K562 (cell line): ENCODE measurements at regions not wholly inside any gene's neighbourhood (a gene's known extent, or its start where the extent isn't known, plus 50 kb on each side); places are given as distances from the start of the nearest gene placed in this dataset.

ENCODE experiments used
- ATAC-seq: fragments of 200-7000 bp; cut with Tn5 transposase; 3 replicates; pipeline ENCODE4 v1.9.1; 2020; ENCODE audit warnings: moderate library complexity
- BruUV-seq: library from RNA; stranded (reverse); fragments of 400-500 nt; replicated peaks from 2 replicates; lab custom pipeline; 2021; lab: Mats Ljungman, UMichigan
- CTCF ChIA-PET: fragments of 300-600 bp; formaldehyde crosslinking; extraction: SDS; loops from one replicate; lab custom pipeline; 2021; ENCODE audit warnings: low intra/inter-chr PET ratio; lab: Yijun Ruan, JAX
- POLR2A ChIA-PET: fragments of 300-600, 350-650 bp; sonication (Branson Sonifier 250); formaldehyde crosslinking; extraction: SDS; loops from one replicate; lab custom pipeline; 2021; ENCODE audit warnings: antibody characterized with exemption, inconsistent platforms; lab: Yijun Ruan, JAX
- DNase-seq, 4 experiments: peaks; one replicate each; pipeline versions ENCODE4 v3.0.0 to v3.0.0-alpha.2; 2011 to 2018; ENCODE audit warnings: low spot score in 3 of 4, mixed read lengths in 3 of 4; ENCODE audit errors: extremely low read depth in 1 of 4
- FAIRE-seq: peaks from 2 replicates; lab custom pipeline; 2011; peaks lifted over from hg19 to GRCh38; lab: Jason Lieb, UNC
- H2AFZ ChIP-seq: 2 replicates; pipeline ENCODE4 v1.6.0; 2011; ENCODE audit warnings: low read depth, low read length, control low read depth, inconsistent platforms
- H3K27ac ChIP-seq: fragments of 200-600 bp; 3 replicates; pipeline ENCODE4 v1.8.0; 2011; ENCODE audit warnings: low read depth, mild to moderate bottlenecking, control low read depth, inconsistent platforms, low read length, moderate library complexity, mixed read lengths; ENCODE audit errors: extremely low read depth
- H3K27me3 ChIP-seq, 2 experiments: fragments of 300-600 bp in 1 of 2; 2 replicates in 1 of 2; 3 replicates in 1 of 2; pipeline versions ENCODE4 v1.6.0 to v1.8.0; 2011; ENCODE audit warnings: inconsistent platforms in 2 of 2, low read length in 2 of 2, mild to moderate bottlenecking in 1 of 2, mixed read lengths in 1 of 2, moderate library complexity in 1 of 2; ENCODE audit not compliant: control insufficient read depth in 2 of 2, insufficient read depth in 2 of 2
- H3K36me3 ChIP-seq: fragments of 300-600 bp; 3 replicates; pipeline ENCODE4 v1.8.0; 2011; ENCODE audit warnings: mild to moderate bottlenecking, low read length, inconsistent platforms; ENCODE audit not compliant: control insufficient read depth, insufficient read depth
- H3K4me1 ChIP-seq, 2 experiments: fragments of 200-600 bp in 1 of 2; replicated peaks in 1 of 2; 2 replicates in 1 of 2; 3 replicates in 1 of 2; pipeline versions ENCODE4 v1.5.1 to v1.8.0; 2011; ENCODE audit warnings: inconsistent platforms in 2 of 2, low read length in 2 of 2, mild to moderate bottlenecking in 1 of 2, mixed read lengths in 1 of 2, moderate library complexity in 1 of 2; ENCODE audit not compliant: control insufficient read depth in 2 of 2, insufficient read depth in 2 of 2
- H3K4me2 ChIP-seq: 2 replicates; pipeline ENCODE4 v1.6.1; 2011; ENCODE audit warnings: low read length, control low read depth, inconsistent platforms, mixed read lengths; ENCODE audit not compliant: insufficient read depth
- H3K4me3 ChIP-seq: fragments of 200-600 bp; sonication (generic), shearing (Covaris generic); 2 replicates; pipeline ENCODE4 v1.5.1; 2016; ENCODE audit warnings: control low read depth, inconsistent platforms
- H3K79me2 ChIP-seq: fragments of 200-600 bp; 3 replicates; pipeline ENCODE4 v1.8.0; 2011; ENCODE audit warnings: low read length, inconsistent platforms; ENCODE audit not compliant: control insufficient read depth, insufficient read depth
- H3K9ac ChIP-seq, 2 experiments: 2 replicates each; pipeline versions ENCODE4 v1.6.0 to v1.6.1; 2011; ENCODE audit warnings: low read depth in 2 of 2, low read length in 2 of 2, control low read depth in 1 of 2, inconsistent platforms in 1 of 2, mild to moderate bottlenecking in 1 of 2, mixed read lengths in 1 of 2; ENCODE audit not compliant: insufficient read depth in 1 of 2
- H3K9me1 ChIP-seq: one replicate; pipeline ENCODE4 v1.6.0; 2011; ENCODE audit warnings: inconsistent platforms, mild to moderate bottlenecking, low read length, moderate library complexity; ENCODE audit not compliant: control insufficient read depth, insufficient read depth
- H3K9me3 ChIP-seq: replicated peaks from 2 replicates; pipeline ENCODE4 v1.5.1; 2011; ENCODE audit warnings: low read depth, low read length, inconsistent platforms; ENCODE audit not compliant: control insufficient read depth, insufficient read depth
- H4K20me1 ChIP-seq: replicated peaks from 2 replicates; pipeline ENCODE4 v1.6.1; 2011; ENCODE audit warnings: low read length, inconsistent platforms, mixed read lengths; ENCODE audit not compliant: control insufficient read depth, insufficient read depth
- BHLHE40 ChIP-seq: IDR thresholded peaks from 2 replicates; pipeline ENCODE4 v1.6.1; 2011; ENCODE audit warnings: low read length, improper control_type of control experiment
- CREBBP ChIP-seq: IDR thresholded peaks from one replicate; pipeline ENCODE4 v1.6.1; 2012; ENCODE audit warnings: low read depth, mild to moderate bottlenecking, control low read depth, inconsistent platforms, low read length
- CTCF ChIP-seq, 3 experiments: IDR thresholded peaks in 2 of 3; conservative IDR thresholded peaks in 1 of 3; 2 replicates each; pipeline ENCODE4 v1.5.1; 2011 to 2012; ENCODE audit warnings: low read length in 3 of 3, mild to moderate bottlenecking in 3 of 3, control low read depth in 2 of 3, improper control_type of control experiment in 1 of 3, inconsistent platforms in 1 of 3, low read depth in 1 of 3, mixed read lengths in 1 of 3, moderate library complexity in 1 of 3; ENCODE audit not compliant: insufficient read depth in 2 of 3
- ESRRB ChIP-seq: fragments of 250-450 bp; sonication (Bioruptor Pico); IDR thresholded peaks from 2 replicates; pipeline ENCODE4 v1.5.0; 2020; ENCODE audit warnings: mild to moderate bottlenecking, moderate library complexity, borderline replicate concordance
- KLF1 ChIP-seq: fragments of 450-650 bp; IDR thresholded peaks from 2 replicates; pipeline ENCODE4 v1.6.1; 2016; ENCODE audit warnings: missing genetic modification characterization, missing compliant biosample characterization
- MLX ChIP-seq, 2 experiments: fragments of 450-650 bp in 1 of 2; sonication (generic) in 1 of 2; formaldehyde crosslinking; conservative IDR thresholded peaks; 2 replicates each; pipeline versions ENCODE4 v1.4.0 to v1.8.1; 2020 to 2022; ENCODE audit warnings: mild to moderate bottlenecking in 1 of 2, missing genetic modification reagents in 1 of 2
- PHF21A ChIP-seq: fragments of 450-650 bp; IDR thresholded peaks from 2 replicates; pipeline ENCODE4 v1.6.1; 2017; ENCODE audit warnings: low read depth, borderline replicate concordance
- SOX6 ChIP-seq: fragments of 450-650 bp; IDR thresholded peaks from 2 replicates; pipeline ENCODE4 v1.6.1; 2014; ENCODE audit warnings: mild to moderate bottlenecking
- ZNF134 ChIP-seq: fragments of 250-450 bp; sonication (Bioruptor Pico); conservative IDR thresholded peaks from 2 replicates; pipeline ENCODE4 v1.4.0; 2020
- ZNF175 ChIP-seq: fragments of 200-800 bp; sonication (Bioruptor generic); IDR thresholded peaks from 2 replicates; pipeline ENCODE4 v1.6.1; 2016; ENCODE audit warnings: low read depth, mild to moderate bottlenecking, missing genetic modification characterization, missing compliant biosample characterization
- ZNF316 ChIP-seq: fragments of 450-650 bp; IDR thresholded peaks from 2 replicates; pipeline ENCODE4 v1.6.1; 2016
- ZNF609 ChIP-seq: sonication (generic); formaldehyde crosslinking; IDR thresholded peaks from 2 replicates; pipeline ENCODE4 v1.8.1; 2023; ENCODE audit warnings: missing genetic modification reagents, mild to moderate bottlenecking, borderline replicate concordance
- WGBS: fragments of 100-300 bp; shearing (Covaris generic); methylation state at CpG from one replicate; pipeline ENCODE4 v1.1.6; 2016; ENCODE audit warnings: low coverage, mixed read lengths; ENCODE audit not compliant: insufficient coverage; ENCODE audit errors: missing lambda C conversion rate; 5-methylcytosine and 5-hydroxymethylcytosine counted together
- in situ Hi-C: fragments of 300-500 bp; cut with MboI; formaldehyde crosslinking; loops from 4 replicates; pipeline ENCODE4 v1.15.0; 2018; ENCODE audit warnings: inconsistent platforms, mixed read lengths
- intact Hi-C: fragments of 100-400 bp; cut with micrococcal nuclease; formaldehyde crosslinking; loops from 2 replicates; pipeline ENCODE4 v1.14.2; 2022

- BruUV-seq, result no TSS peak
- Histone ChIP-seq H3K4me2 (no peak overlapping the region), H3K4me3 (no peak overlapping the region), H3K27me3 (no peaks in the 10 kb centered on the region), H3K36me3 (no peaks in the 10 kb centered on the region), H4K20me1 (no peaks in the 10 kb centered on the region), H3K9me3 (no peaks in the 10 kb centered on the region), H3K9ac (no peak overlapping the region), H3K9me1 (no peaks in the 10 kb centered on the region), H3K27ac (no peak overlapping the region), H3K79me2 (no peaks in the 10 kb centered on the region), H3K4me1 (no peaks in the 10 kb centered on the region), H2AFZ (no peak overlapping the region)
- no peak for FAIRE-seq
- POLR2A ChIA-PET, result no interaction called here
- no peak for DNase-seq
- intact Hi-C loops (loop anchor here (5.0 kb wide), 1 partner anchor 80 kb away; no protein-coding TSS in a partner anchor), in situ Hi-C loops (no loop called here)
- CTCF ChIA-PET, result no interaction called here
- TF ChIP-seq BHLHE40 (no peak), MLX (CRISPR knock-in tag; conservative IDR thresholded peaks at IDR 0.05) (no peak), CREBBP (no peak), KLF1 (tag) (no peak), ZNF175 (CRISPR knock-in tag) (no peak), ZNF316 (no peak), CTCF (IDR thresholded peaks at IDR 0.05 in 2 of 3, conservative IDR thresholded peaks at IDR 0.05 in 1 of 3; ENCODE audit: insufficient read depth in 2 of 3, low read depth in 1 of 3, low read length in 3 of 3) (no peak), SOX6 (no peak), ZNF609 (no peak), PHF21A (no peak), ZNF134 (no peak), ESRRB (CRISPR knock-in tag) (no peak)
- ATAC-seq, result no peak
- WGBS, result 13% methylated on average over 3 of the region's 3 CpGs
These were observed 101.3 kb downstream of the EIF4E start for GRCh38 chr4:98827661-98828060.
